ENCODE measurements at regions not wholly inside any gene's neighbourhood (a gene's known extent, or its start where the extent isn't known, plus 50 kb on each side); places are given as distances from the start of the nearest gene placed in this dataset.

- TF ChIP-seq CTCF (IDR thresholded peaks at IDR 0.05): no peak
- TF ChIP-seq POLR2A (IDR thresholded peaks at IDR 0.05): no peak
These were observed 1280.1 kb downstream of the TYW1 start for GRCh38 chr7:68276725-68277124.
